ENCODE measurements at regions not wholly inside any gene's neighbourhood (a gene's known extent, or its start where the extent isn't known, plus 50 kb on each side); places are given as distances from the start of the nearest gene placed in this dataset.

GRCh38 chr10:60677531-60678129 is 100.6 kb upstream of the CDK1 start:
- Mint-ChIP-seq H3K4me3 (ENCODE audit: low read depth) (no peak overlapping the region), H3K36me3 (ENCODE audit: insufficient read depth) (peaks cover 12% of the 10 kb centered on the region), H3K27ac (no peak overlapping the region), H3K9me3 (ENCODE audit: low read depth) (peaks cover 16% of the 10 kb centered on the region), H3K4me1 (ENCODE audit: low read depth) (peaks cover 3% of the 10 kb centered on the region), H3K27me3 (no peaks in the 10 kb centered on the region)
- TF ChIP-seq, protein P1, sequence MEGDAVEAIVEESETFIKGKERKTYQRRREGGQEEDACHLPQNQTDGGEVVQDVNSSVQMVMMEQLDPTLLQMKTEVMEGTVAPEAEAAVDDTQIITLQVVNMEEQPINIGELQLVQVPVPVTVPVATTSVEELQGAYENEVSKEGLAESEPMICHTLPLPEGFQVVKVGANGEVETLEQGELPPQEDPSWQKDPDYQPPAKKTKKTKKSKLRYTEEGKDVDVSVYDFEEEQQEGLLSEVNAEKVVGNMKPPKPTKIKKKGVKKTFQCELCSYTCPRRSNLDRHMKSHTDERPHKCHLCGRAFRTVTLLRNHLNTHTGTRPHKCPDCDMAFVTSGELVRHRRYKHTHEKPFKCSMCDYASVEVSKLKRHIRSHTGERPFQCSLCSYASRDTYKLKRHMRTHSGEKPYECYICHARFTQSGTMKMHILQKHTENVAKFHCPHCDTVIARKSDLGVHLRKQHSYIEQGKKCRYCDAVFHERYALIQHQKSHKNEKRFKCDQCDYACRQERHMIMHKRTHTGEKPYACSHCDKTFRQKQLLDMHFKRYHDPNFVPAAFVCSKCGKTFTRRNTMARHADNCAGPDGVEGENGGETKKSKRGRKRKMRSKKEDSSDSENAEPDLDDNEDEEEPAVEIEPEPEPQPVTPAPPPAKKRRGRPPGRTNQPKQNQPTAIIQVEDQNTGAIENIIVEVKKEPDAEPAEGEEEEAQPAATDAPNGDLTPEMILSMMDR (IDR thresholded peaks at IDR 0.05; ENCODE audit: unreplicated experiment): no peak
- DNase-seq (ENCODE audit: low spot score, unreplicated experiment): no peak

DNA sequence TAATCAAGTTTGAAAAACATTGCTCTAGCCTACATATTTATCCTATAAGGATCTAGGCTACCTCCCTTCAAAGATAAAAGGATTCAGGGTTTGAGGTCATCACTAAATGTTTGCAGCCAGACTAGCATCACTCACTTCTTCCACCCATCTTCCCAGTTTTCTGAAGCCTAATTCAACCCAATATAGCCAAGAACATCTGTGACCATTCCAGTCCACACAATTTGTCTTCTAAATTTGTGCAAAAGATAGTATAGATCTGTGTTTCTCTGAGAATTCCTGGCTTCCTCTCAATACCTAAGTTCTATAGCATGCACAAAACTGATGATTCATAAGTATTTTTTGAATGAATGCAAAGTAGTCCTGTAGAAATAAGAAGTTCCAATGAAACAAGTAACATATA is 103.0 kb upstream of the CDK1 start:
- H3K27me3 Mint-ChIP-seq: no peaks in the 10 kb centered on the region
- TF ChIP-seq, protein P1 (IDR thresholded peaks at IDR 0.05; ENCODE audit: unreplicated experiment): no peak
- peaks cover 20% of the 10 kb centered on the region for H3K9me3 Mint-ChIP-seq (ENCODE audit: low read depth)
- H3K27ac Mint-ChIP-seq: no peak overlapping the region
- H3K4me3 Mint-ChIP-seq (ENCODE audit: low read depth): no peak overlapping the region
- H3K36me3 Mint-ChIP-seq (ENCODE audit: insufficient read depth): peaks cover 7% of the 10 kb centered on the region
- H3K4me1 Mint-ChIP-seq (ENCODE audit: low read depth): peaks cover 2% of the 10 kb centered on the region
- DNase-seq (ENCODE audit: low spot score, unreplicated experiment): no peak

DNA sequence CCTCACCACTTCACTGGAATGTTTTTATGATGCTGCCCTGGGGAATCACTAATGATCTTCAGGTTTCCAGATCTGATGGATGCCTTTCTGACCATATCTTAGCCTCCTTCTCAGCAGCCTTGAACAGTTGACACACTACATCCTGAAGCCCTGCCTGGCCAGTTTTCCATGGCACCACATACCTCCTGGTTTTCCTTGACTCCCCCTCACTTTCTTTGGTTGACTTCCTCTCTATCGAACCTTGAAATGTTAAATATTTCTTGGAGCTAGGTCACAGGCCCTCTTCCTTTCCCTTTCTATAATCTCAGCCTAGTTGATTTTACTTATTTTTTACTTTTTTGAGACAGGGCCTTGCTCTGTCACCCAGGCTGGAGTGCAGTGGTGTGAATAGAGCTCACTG is 108.8 kb upstream of the CDK1 start:
- Mint-ChIP-seq H3K4me1 (ENCODE audit: low read depth) (peaks cover 8% of the 10 kb centered on the region), H3K36me3 (ENCODE audit: insufficient read depth) (peaks cover 4% of the 10 kb centered on the region), H3K4me3 (ENCODE audit: low read depth) (no peak overlapping the region), H3K27me3 (no peaks in the 10 kb centered on the region), H3K9me3 (ENCODE audit: low read depth) (peaks cover 12% of the 10 kb centered on the region), H3K27ac (no peak overlapping the region)
- DNase-seq (ENCODE audit: low spot score, unreplicated experiment): no peak
- TF ChIP-seq, protein P1 (IDR thresholded peaks at IDR 0.05; ENCODE audit: unreplicated experiment): no peak

DNA sequence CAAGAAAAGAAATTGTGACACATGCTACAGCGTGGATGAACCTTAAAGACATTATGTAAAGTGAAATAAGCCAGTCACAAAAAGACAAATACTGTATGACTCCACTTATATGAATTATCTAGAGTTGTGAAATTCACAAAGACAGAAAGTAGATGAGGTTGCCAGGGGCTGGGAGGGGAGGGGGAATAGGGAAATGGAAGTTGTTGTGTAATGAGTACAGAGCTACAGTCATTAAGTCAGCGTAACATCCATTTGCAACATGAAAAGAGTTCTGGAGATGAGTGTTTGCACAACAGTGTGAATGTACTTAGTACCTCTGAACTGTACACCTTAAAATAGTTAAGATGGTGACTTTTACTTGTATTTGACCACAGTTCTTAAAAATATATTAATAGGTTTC is 112.1 kb upstream of the CDK1 start:
- TF ChIP-seq, protein P1 (IDR thresholded peaks at IDR 0.05; ENCODE audit: unreplicated experiment): no peak
- Mint-ChIP-seq H3K27ac (no peak overlapping the region), H3K9me3 (ENCODE audit: low read depth) (peaks cover 2% of the 10 kb centered on the region), H3K36me3 (ENCODE audit: insufficient read depth) (no peaks in the 10 kb centered on the region), H3K4me1 (ENCODE audit: low read depth) (peaks cover 13% of the 10 kb centered on the region), H3K27me3 (no peaks in the 10 kb centered on the region), H3K4me3 (ENCODE audit: low read depth) (no peak overlapping the region)
- DNase-seq (ENCODE audit: low spot score, unreplicated experiment): no peak

DNA sequence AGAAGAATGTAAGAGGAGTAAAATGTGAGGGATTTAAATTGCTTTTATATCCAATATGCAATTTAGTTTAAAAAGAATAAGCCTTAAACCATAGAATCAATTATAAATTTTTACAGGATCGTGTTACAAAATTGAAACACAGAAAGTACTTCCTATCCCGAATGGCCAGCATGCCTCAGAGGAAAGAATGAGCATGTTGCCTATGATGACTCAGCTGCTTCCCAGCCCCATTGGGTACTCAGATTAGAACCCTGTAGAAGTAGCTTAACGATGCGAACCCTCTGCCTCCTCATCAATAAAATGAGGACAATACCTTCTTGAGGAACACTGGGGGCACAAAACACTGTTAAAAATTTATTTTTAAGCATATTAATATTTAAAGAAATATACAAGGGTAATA is 113.4 kb upstream of the CDK1 start:
- no peaks in the 10 kb centered on the region for H3K36me3 Mint-ChIP-seq (ENCODE audit: insufficient read depth)
- H3K27me3 Mint-ChIP-seq: no peaks in the 10 kb centered on the region
- no peak for DNase-seq (ENCODE audit: low spot score, unreplicated experiment)
- no peaks in the 10 kb centered on the region for H3K9me3 Mint-ChIP-seq (ENCODE audit: low read depth)
- H3K27ac Mint-ChIP-seq: no peak overlapping the region
- peaks cover 12% of the 10 kb centered on the region for H3K4me1 Mint-ChIP-seq (ENCODE audit: low read depth)
- TF ChIP-seq, protein P1 (IDR thresholded peaks at IDR 0.05; ENCODE audit: unreplicated experiment): no peak
- H3K4me3 Mint-ChIP-seq (ENCODE audit: low read depth): no peak overlapping the region

Data from progenitor cell of endocrine pancreas (in vitro differentiated cells).